IMR-90 (cell line): ENCODE measurements at regions not wholly inside any gene's neighbourhood (a gene's known extent, or its start where the extent isn't known, plus 50 kb on each side); places are given as distances from the start of the nearest gene placed in this dataset.
"Not testable (repeated sequence)": the region's sequence is repeated elsewhere in the genome, so short reads cannot be mapped to it uniquely, and the experiment has no call there.

ENCODE experiments used
- BHLHE40 ChIP-seq: fragments of 150-350 bp; IDR thresholded peaks from 2 replicates; pipeline ENCODE4 v1.6.1; 2016; ENCODE audit warnings: mild to moderate bottlenecking, low read depth, low read length
- CEBPB ChIP-seq: IDR thresholded peaks from 2 replicates; pipeline ENCODE4 v1.6.1; 2012; ENCODE audit warnings: low read depth, low read length, improper control_type of control experiment
- CHD1 ChIP-seq: IDR thresholded peaks from 2 replicates; pipeline ENCODE4 v1.6.1; 2012; ENCODE audit warnings: low read depth, low read length, improper control_type of control experiment
- FOS ChIP-seq: fragments of 150-350 bp; IDR thresholded peaks from 2 replicates; pipeline ENCODE4 v1.6.1; 2016; ENCODE audit warnings: low read depth, low read length
- MAZ ChIP-seq: IDR thresholded peaks from 2 replicates; pipeline ENCODE4 v1.6.1; 2012; ENCODE audit warnings: low read depth, mild to moderate bottlenecking, low read length, improper control_type of control experiment, moderate library complexity, borderline replicate concordance
- MXI1 ChIP-seq: IDR thresholded peaks from 2 replicates; pipeline ENCODE4 v1.6.1; 2012; ENCODE audit warnings: low read depth, mild to moderate bottlenecking, low read length, moderate library complexity, borderline replicate concordance
- POLR2A ChIP-seq: IDR thresholded peaks from 2 replicates; pipeline ENCODE4 v1.6.1; 2012; ENCODE audit warnings: mild to moderate bottlenecking, low read depth, low read length
- RAD21 ChIP-seq: IDR thresholded peaks from 2 replicates; pipeline ENCODE4 v1.6.1; 2012; ENCODE audit warnings: low read length, improper control_type of control experiment
- RCOR1 ChIP-seq: IDR thresholded peaks from 2 replicates; pipeline ENCODE4 v1.6.1; 2012; ENCODE audit warnings: mild to moderate bottlenecking, low read length, improper control_type of control experiment; ENCODE audit not compliant: insufficient replicate concordance
- RFX5 ChIP-seq: IDR thresholded peaks from 2 replicates; pipeline ENCODE4 v1.8.0; 2012; ENCODE audit warnings: low read depth, mild to moderate bottlenecking, low read length, moderate library complexity
- SMC3 ChIP-seq: fragments of 150-350 bp; IDR thresholded peaks from 2 replicates; pipeline ENCODE4 v1.6.1; 2016; ENCODE audit warnings: low read depth, mild to moderate bottlenecking, antibody characterized with exemption, low read length, moderate library complexity
- TF ChIP-seq, protein P1 (sequence below): conservative IDR thresholded peaks from 2 replicates; pipeline ENCODE4 v1.5.1; 2012; ENCODE audit warnings: mild to moderate bottlenecking, low read depth, low read length, improper control_type of control experiment
- TF ChIP-seq, protein P2 (sequence below): fragments of 150-350 bp; IDR thresholded peaks from 2 replicates; pipeline ENCODE4 v1.6.1; 2016; ENCODE audit warnings: low read depth, mild to moderate bottlenecking, low read length, moderate library complexity, borderline replicate concordance
- TF ChIP-seq, protein P3 (sequence below): fragments of 150-350 bp; IDR thresholded peaks from 2 replicates; pipeline ENCODE4 v1.6.1; 2017; ENCODE audit warnings: mild to moderate bottlenecking, antibody characterized with exemption, low read length, low read depth

DNA sequence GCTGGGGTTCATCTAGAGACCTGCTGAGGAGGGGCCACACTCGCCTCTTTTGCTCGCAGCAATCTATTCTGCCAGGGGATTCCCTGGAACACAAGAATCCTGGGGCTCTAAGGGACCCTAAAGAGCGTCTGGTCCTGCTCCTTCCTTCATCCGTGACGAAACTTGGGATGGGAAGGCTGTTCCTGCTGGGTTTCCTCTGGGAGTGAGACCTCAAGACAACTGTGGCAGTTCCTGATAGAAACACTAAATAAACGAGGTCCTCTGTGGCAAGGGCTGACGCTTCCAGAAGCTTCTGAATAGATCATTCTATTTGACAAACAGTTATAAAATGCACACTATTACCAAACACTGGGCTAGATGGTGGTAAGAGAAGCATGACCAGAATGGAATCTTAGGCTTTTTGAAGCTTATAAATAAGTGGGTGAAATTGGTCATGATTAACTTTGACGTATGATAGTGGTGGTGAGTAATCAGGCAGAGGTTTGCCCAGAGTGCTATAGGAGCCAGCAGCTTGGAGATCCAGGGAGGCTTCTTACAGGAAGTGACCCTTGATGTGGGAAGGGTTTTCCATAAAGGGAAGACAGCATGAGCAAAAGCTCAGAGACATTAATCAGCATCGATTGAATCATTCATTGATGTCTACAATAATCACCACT, 73.2 kb downstream of the PCMTD2 start:
- TF ChIP-seq, protein P1, sequence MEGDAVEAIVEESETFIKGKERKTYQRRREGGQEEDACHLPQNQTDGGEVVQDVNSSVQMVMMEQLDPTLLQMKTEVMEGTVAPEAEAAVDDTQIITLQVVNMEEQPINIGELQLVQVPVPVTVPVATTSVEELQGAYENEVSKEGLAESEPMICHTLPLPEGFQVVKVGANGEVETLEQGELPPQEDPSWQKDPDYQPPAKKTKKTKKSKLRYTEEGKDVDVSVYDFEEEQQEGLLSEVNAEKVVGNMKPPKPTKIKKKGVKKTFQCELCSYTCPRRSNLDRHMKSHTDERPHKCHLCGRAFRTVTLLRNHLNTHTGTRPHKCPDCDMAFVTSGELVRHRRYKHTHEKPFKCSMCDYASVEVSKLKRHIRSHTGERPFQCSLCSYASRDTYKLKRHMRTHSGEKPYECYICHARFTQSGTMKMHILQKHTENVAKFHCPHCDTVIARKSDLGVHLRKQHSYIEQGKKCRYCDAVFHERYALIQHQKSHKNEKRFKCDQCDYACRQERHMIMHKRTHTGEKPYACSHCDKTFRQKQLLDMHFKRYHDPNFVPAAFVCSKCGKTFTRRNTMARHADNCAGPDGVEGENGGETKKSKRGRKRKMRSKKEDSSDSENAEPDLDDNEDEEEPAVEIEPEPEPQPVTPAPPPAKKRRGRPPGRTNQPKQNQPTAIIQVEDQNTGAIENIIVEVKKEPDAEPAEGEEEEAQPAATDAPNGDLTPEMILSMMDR: not testable (repeated sequence)
- TF ChIP-seq RFX5, RAD21, SMC3, RCOR1, CHD1, MXI1, MAZ, FOS, BHLHE40: not testable (repeated sequence)
- TF ChIP-seq, protein P2, sequence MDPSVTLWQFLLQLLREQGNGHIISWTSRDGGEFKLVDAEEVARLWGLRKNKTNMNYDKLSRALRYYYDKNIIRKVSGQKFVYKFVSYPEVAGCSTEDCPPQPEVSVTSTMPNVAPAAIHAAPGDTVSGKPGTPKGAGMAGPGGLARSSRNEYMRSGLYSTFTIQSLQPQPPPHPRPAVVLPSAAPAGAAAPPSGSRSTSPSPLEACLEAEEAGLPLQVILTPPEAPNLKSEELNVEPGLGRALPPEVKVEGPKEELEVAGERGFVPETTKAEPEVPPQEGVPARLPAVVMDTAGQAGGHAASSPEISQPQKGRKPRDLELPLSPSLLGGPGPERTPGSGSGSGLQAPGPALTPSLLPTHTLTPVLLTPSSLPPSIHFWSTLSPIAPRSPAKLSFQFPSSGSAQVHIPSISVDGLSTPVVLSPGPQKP: not testable (repeated sequence)
- TF ChIP-seq POLR2A: peak; percentile 55; the same call in 1 of the 2 replicates
- TF ChIP-seq, protein P3, sequence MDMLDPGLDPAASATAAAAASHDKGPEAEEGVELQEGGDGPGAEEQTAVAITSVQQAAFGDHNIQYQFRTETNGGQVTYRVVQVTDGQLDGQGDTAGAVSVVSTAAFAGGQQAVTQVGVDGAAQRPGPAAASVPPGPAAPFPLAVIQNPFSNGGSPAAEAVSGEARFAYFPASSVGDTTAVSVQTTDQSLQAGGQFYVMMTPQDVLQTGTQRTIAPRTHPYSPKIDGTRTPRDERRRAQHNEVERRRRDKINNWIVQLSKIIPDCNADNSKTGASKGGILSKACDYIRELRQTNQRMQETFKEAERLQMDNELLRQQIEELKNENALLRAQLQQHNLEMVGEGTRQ: not testable (repeated sequence)
- peak; percentile 60; the same call in 1 of the 2 replicates for TF ChIP-seq CEBPB
